Neuronal stem cell (in vitro differentiated cells): ENCODE measurements at regions not wholly inside any gene's neighbourhood (a gene's known extent, or its start where the extent isn't known, plus 50 kb on each side); places are given as distances from the start of the nearest gene placed in this dataset.

ENCODE experiments used
- DNase-seq: peaks from one replicate; pipeline ENCODE4 v3.0.0-alpha.2; 2013; ENCODE audit warnings: low spot score
- H2AFZ ChIP-seq: one replicate; pipeline ENCODE4 v1.6.1; 2013; ENCODE audit warnings: mild to moderate bottlenecking, low read length, inconsistent platforms
- H2AK5ac ChIP-seq: 2 replicates; pipeline ENCODE4 v1.6.1; 2013; ENCODE audit warnings: low read depth, mild to moderate bottlenecking, inconsistent platforms, low read length, moderate library complexity, mixed read lengths
- H2BK120ac ChIP-seq: 2 replicates; pipeline ENCODE4 v1.6.1; 2013; ENCODE audit warnings: low read depth, mild to moderate bottlenecking, inconsistent platforms, low read length, moderate library complexity, mixed read lengths
- H2BK12ac ChIP-seq: one replicate; pipeline ENCODE4 v1.6.1; 2013; ENCODE audit warnings: low read length, inconsistent platforms
- H2BK15ac ChIP-seq: 2 replicates; pipeline ENCODE4 v1.6.1; 2013; ENCODE audit warnings: mild to moderate bottlenecking, low read length, inconsistent platforms, mixed read lengths
- H2BK5ac ChIP-seq: one replicate; pipeline ENCODE4 v1.6.1; 2013; ENCODE audit warnings: inconsistent platforms, mild to moderate bottlenecking, low read length, moderate library complexity
- H3K14ac ChIP-seq: one replicate; pipeline ENCODE4 v1.6.1; 2013; ENCODE audit warnings: low read length, inconsistent platforms
- H3K18ac ChIP-seq: 2 replicates; pipeline ENCODE4 v1.6.1; 2013; ENCODE audit warnings: low read length, inconsistent platforms
- H3K23ac ChIP-seq: 2 replicates; pipeline ENCODE4 v1.6.1; 2013; ENCODE audit warnings: low read depth, mild to moderate bottlenecking, mixed read lengths, low read length, inconsistent platforms; ENCODE audit not compliant: poor library complexity
- H3K27ac ChIP-seq: replicated peaks from 3 replicates; pipeline ENCODE4 v1.5.1; 2013; ENCODE audit warnings: low read length, inconsistent platforms
- H3K27me3 ChIP-seq, 3 experiments: 2 replicates each; pipeline ENCODE4 v1.6.1; 2013; ENCODE audit warnings: low read length in 3 of 3, mild to moderate bottlenecking in 2 of 3, inconsistent platforms in 1 of 3, low read depth in 1 of 3, mixed read lengths in 1 of 3, moderate library complexity in 1 of 3; ENCODE audit not compliant: control insufficient read depth in 3 of 3, insufficient read depth in 3 of 3
- H3K36me3 ChIP-seq, 2 donors: replicated peaks in 1 of 2; 2 replicates each; pipeline ENCODE4 v1.6.1; 2013; ENCODE audit warnings: low read length in 2 of 2; ENCODE audit not compliant: control insufficient read depth in 2 of 2, insufficient read depth in 2 of 2
- H3K4ac ChIP-seq: 2 replicates; pipeline ENCODE4 v1.6.1; 2013; ENCODE audit warnings: inconsistent platforms, mild to moderate bottlenecking, low read length, moderate library complexity
- H3K4me1 ChIP-seq, 2 donors: 1 replicate in 1 of 2; 2 replicates in 1 of 2; pipeline ENCODE4 v1.6.1; 2013; ENCODE audit warnings: low read length in 2 of 2, low read depth in 1 of 2; ENCODE audit not compliant: control insufficient read depth in 2 of 2, insufficient read depth in 1 of 2
- H3K4me2 ChIP-seq: one replicate; pipeline ENCODE4 v1.6.1; 2013; ENCODE audit warnings: mild to moderate bottlenecking, low read length, inconsistent platforms; ENCODE audit not compliant: insufficient read depth, poor library complexity, severe bottlenecking
- H3K4me3 ChIP-seq, 2 donors: 2 replicates each; pipeline ENCODE4 v1.5.1; 2013; ENCODE audit warnings: low read length in 2 of 2, mild to moderate bottlenecking in 2 of 2, inconsistent platforms in 1 of 2, moderate library complexity in 1 of 2
- H3K79me1 ChIP-seq: one replicate; pipeline ENCODE4 v1.6.1; 2013; ENCODE audit warnings: low read depth, mild to moderate bottlenecking, inconsistent platforms, low read length, moderate library complexity
- H3K9ac ChIP-seq: one replicate; pipeline ENCODE4 v1.6.1; 2013; ENCODE audit warnings: mild to moderate bottlenecking, low read depth, low read length, inconsistent platforms; ENCODE audit not compliant: poor library complexity
- H3K9me3 ChIP-seq, 2 donors: replicated peaks in 1 of 2; 2 replicates each; pipeline versions ENCODE3 to v1.6.1; 2013; ENCODE audit warnings: low read length in 2 of 2, mild to moderate bottlenecking in 2 of 2, inconsistent platforms in 1 of 2, low read depth in 1 of 2, mixed read lengths in 1 of 2, moderate library complexity in 1 of 2; ENCODE audit not compliant: control insufficient read depth in 2 of 2, insufficient read depth in 1 of 2
- H4K8ac ChIP-seq: one replicate; pipeline ENCODE4 v1.6.1; 2013; ENCODE audit warnings: low read depth, mild to moderate bottlenecking, inconsistent platforms, low read length, moderate library complexity
- H4K91ac ChIP-seq: one replicate; pipeline ENCODE4 v1.6.1; 2013; ENCODE audit warnings: low read length, low read depth, mild to moderate bottlenecking, inconsistent platforms; ENCODE audit not compliant: poor library complexity
- WGBS, 2 donors: extraction: QIAGEN DNeasy Blood & Tissue Kit; methylation state at CpG; one replicate each; pipeline ENCODE4 v1.1.7; 2013; ENCODE audit warnings: missing lambda C conversion rate in 2 of 2, mixed read lengths in 1 of 2; ENCODE audit not compliant: insufficient read length in 2 of 2, insufficient replicate concordance in 1 of 2; ENCODE audit errors: extremely low coverage in 2 of 2; 5-methylcytosine and 5-hydroxymethylcytosine counted together

- no peak for DNase-seq
- Histone ChIP-seq H2AK5ac (no peak overlapping the region), H3K79me1 (no peaks in the 10 kb centered on the region), H3K9me3 (peaks cover 4 to 5% of the 10 kb centered on the region in 2 donors), H3K36me3 (peaks cover 0 to 3% of the 10 kb centered on the region in 2 donors), H2BK12ac (no peak overlapping the region), H2BK120ac (no peak overlapping the region), H3K9ac (no peak overlapping the region), H2AFZ (no peak overlapping the region), H3K27ac (no peak overlapping the region), H3K14ac (no peak overlapping the region), H4K91ac (no peak overlapping the region), H3K18ac (no peak overlapping the region), H3K27me3 (no peaks in the 10 kb centered on the region), H3K23ac (no peak overlapping the region), H2BK5ac (no peak overlapping the region), H3K4me1 (no peaks in the 10 kb centered on the region), H3K4ac (no peak overlapping the region), H4K8ac (no peak overlapping the region), H3K4me3 (no peak overlapping the region), H2BK15ac (no peak overlapping the region), H3K4me2 (no peak overlapping the region)
- WGBS, 2 donors = no CpG with 5 or more reads among the region's 6 CpGs
Observed at GRCh38 chr6:140485740-140486449, 1111.4 kb upstream of the CITED2 start.

DNA sequence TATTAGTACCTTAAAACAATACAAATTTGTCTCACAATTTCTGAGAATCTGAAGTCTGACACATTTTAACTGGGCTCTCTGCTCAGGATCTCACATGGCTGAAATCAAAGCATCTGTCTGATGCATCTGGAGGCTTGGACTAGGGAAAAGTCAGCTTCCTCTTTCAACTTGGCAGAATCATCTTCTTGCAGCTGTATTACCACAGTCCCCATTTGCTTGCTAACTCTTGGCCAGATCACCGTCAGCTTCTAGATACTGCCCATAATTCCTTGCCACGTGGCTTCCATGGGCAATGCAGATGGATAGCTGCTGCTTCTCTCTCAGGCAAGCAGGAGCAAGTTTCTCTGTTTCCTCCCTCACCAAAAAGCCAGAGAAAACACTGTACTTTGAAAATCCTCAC is 1106.4 kb upstream of the CITED2 start:
- Histone ChIP-seq H4K91ac (no peak overlapping the region), H3K4ac (no peak overlapping the region), H3K36me3 (no peaks in the 10 kb centered on the region), H3K18ac (no peak overlapping the region), H3K9me3 (no peaks in the 10 kb centered on the region), H3K23ac (no peak overlapping the region), H3K79me1 (no peaks in the 10 kb centered on the region), H3K27ac (no peak overlapping the region), H3K4me3 (no peak overlapping the region), H3K27me3 (no peaks in the 10 kb centered on the region), H3K4me2 (no peak overlapping the region), H2BK12ac (no peak overlapping the region), H2BK120ac (no peak overlapping the region), H2BK5ac (no peak overlapping the region), H3K4me1 (no peaks in the 10 kb centered on the region), H3K9ac (no peak overlapping the region), H2AFZ (peak overlapping the region; percentile 48), H2BK15ac (no peak overlapping the region), H4K8ac (no peak overlapping the region), H2AK5ac (no peak overlapping the region), H3K14ac (no peak overlapping the region)
- no CpG with 5 or more reads among the region's 2 CpGs for WGBS, 2 donors
- DNase-seq = no peak

DNA sequence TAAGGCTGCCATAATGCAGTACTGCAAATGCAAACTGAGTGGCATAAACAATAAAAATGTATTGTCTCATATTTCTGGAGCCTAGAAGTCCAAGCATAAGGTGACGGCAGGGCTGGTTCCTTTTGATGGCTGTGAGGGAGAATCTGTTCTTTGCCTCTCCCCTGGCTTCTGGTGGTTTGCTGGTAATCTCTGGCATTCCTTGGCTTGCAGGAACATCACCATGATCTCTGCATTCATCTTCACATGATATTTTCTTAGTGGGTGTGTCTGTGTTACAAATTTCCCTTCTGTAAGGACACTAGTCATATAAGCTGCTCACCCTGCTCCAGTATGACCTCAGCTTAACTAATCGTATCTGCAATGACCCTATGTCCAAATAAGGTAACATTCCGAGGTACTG is 1104.2 kb upstream of the CITED2 start:
- no CpG with 5 or more reads among the region's 3 CpGs for WGBS, 2 donors
- Histone ChIP-seq H3K27ac (no peak overlapping the region), H3K4me2 (no peak overlapping the region), H3K14ac (no peak overlapping the region), H3K4me1 (no peaks in the 10 kb centered on the region), H2BK5ac (no peak overlapping the region), H3K9me3 (no peaks in the 10 kb centered on the region), H3K23ac (no peak overlapping the region), H3K4me3 (no peak overlapping the region), H3K18ac (no peak overlapping the region), H2AFZ (no peak overlapping the region), H2BK15ac (no peak overlapping the region), H3K27me3 (no peaks in the 10 kb centered on the region), H3K9ac (no peak overlapping the region), H4K8ac (no peak overlapping the region), H3K4ac (no peak overlapping the region), H4K91ac (no peak overlapping the region), H2BK12ac (no peak overlapping the region), H3K79me1 (no peaks in the 10 kb centered on the region), H3K36me3 (no peaks in the 10 kb centered on the region), H2BK120ac (no peak overlapping the region), H2AK5ac (no peak overlapping the region)
- DNase-seq = no peak

DNA sequence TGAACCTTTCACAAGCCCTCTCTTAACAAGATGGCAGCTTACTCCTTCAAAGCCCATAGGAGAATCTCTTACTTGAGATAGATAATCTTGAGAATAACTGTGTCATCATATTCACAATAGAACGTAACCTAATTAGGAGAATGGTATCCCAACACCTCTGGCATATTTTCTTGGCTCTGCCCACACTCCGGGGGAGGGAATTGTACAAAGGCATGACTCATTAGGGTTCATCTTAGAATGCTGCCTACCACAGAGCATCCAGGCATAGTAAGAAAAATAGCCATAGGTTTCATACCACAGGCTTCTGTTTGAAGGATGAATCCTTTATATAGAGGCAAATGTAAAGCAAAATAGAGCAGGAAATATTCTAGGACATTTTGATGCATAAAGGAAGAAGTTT is 1100.6 kb upstream of the CITED2 start:
- WGBS, 2 donors = no CpG with 5 or more reads among the region's 2 CpGs
- H3K14ac ChIP-seq = no peak overlapping the region

More for the DNA sequence above, 1100.6 kb upstream of the CITED2 start:
- Histone ChIP-seq H3K36me3 (no peaks in the 10 kb centered on the region), H3K4me3 (no peak overlapping the region), H4K91ac (no peak overlapping the region), H3K23ac (no peak overlapping the region), H3K4me1 (no peaks in the 10 kb centered on the region), H3K79me1 (no peaks in the 10 kb centered on the region), H2BK15ac (no peak overlapping the region), H4K8ac (no peak overlapping the region), H3K27me3 (no peaks in the 10 kb centered on the region), H3K18ac (no peak overlapping the region), H2BK120ac (no peak overlapping the region), H3K9ac (no peak overlapping the region), H3K4ac (no peak overlapping the region), H3K27ac (no peak overlapping the region), H2AFZ (peak overlapping the region; percentile 6), H3K4me2 (no peak overlapping the region), H2BK12ac (no peak overlapping the region), H3K9me3 (no peaks in the 10 kb centered on the region), H2BK5ac (no peak overlapping the region), H2AK5ac (no peak overlapping the region)
- no peak for DNase-seq
